ENCODE measurements at regions not wholly inside any gene's neighbourhood (a gene's known extent, or its start where the extent isn't known, plus 50 kb on each side); places are given as distances from the start of the nearest gene placed in this dataset.
"Not testable (repeated sequence)": the region's sequence is repeated elsewhere in the genome, so short reads cannot be mapped to it uniquely, and the experiment has no call there.

DNA sequence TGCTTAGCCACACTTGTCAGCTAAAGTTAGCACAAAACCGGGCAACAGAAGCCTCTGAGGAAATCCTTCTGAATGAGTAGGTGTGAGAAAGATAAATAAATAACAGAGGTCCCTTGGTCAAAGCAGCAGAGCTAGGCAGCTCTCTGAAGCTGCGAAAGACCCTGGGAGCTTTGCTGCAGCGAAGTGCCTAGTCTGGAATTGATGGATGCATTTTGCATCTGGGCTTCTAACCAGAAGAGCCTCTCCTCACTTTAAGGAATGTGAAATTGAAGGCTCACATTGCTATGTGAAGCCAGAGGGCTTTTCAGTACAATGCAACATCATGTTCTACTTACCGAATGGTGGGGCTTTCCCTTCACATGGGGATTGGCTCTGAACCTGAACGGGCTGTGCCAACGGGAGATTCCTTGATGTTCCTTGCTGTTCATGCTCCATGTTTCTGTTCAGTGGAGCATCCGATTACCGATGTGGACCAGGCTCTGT lies 274.6 kb downstream of the HS3ST3B1 start:
- H3K36me3 Mint-ChIP-seq (ENCODE audit: low read depth), result no peaks in the 10 kb centered on the region
- no peak overlapping the region for H3K27ac Mint-ChIP-seq
- DNase-seq, result no peak
- H3K9me3 Mint-ChIP-seq, result no peaks in the 10 kb centered on the region; the same call in 1 of the 2 replicates
- H3K27me3 Mint-ChIP-seq (ENCODE audit: insufficient read depth), result peaks cover 9% of the 10 kb centered on the region
- TF ChIP-seq, protein P1, sequence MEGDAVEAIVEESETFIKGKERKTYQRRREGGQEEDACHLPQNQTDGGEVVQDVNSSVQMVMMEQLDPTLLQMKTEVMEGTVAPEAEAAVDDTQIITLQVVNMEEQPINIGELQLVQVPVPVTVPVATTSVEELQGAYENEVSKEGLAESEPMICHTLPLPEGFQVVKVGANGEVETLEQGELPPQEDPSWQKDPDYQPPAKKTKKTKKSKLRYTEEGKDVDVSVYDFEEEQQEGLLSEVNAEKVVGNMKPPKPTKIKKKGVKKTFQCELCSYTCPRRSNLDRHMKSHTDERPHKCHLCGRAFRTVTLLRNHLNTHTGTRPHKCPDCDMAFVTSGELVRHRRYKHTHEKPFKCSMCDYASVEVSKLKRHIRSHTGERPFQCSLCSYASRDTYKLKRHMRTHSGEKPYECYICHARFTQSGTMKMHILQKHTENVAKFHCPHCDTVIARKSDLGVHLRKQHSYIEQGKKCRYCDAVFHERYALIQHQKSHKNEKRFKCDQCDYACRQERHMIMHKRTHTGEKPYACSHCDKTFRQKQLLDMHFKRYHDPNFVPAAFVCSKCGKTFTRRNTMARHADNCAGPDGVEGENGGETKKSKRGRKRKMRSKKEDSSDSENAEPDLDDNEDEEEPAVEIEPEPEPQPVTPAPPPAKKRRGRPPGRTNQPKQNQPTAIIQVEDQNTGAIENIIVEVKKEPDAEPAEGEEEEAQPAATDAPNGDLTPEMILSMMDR (IDR thresholded peaks at IDR 0.05), result no peak
- no peak overlapping the region for H3K4me3 Mint-ChIP-seq
- no peaks in the 10 kb centered on the region for H3K4me1 Mint-ChIP-seq (ENCODE audit: low read depth)

DNA sequence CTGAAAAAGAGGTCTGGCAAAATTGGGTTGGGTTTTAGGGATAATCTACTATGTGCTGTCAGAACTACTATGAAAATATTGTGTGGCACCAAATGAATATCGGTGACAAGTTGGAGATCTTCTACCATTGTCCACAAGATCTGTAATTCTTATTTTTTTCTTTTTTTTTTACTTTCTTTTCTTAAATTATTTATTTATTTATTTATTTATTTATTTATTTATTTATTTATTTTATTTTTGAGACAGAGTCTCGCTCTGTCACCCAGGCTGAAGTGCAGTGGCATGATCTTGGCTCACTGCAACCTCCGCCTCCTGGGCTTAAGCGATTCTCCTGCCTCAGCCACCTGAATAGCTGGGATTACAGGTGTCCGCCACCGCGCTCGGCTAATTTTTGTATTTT lies 259.4 kb downstream of the HS3ST3B1 start:
- H3K9me3 Mint-ChIP-seq; H3K36me3 Mint-ChIP-seq (ENCODE audit: low read depth); H3K4me3 Mint-ChIP-seq: not testable (repeated sequence)

DNA sequence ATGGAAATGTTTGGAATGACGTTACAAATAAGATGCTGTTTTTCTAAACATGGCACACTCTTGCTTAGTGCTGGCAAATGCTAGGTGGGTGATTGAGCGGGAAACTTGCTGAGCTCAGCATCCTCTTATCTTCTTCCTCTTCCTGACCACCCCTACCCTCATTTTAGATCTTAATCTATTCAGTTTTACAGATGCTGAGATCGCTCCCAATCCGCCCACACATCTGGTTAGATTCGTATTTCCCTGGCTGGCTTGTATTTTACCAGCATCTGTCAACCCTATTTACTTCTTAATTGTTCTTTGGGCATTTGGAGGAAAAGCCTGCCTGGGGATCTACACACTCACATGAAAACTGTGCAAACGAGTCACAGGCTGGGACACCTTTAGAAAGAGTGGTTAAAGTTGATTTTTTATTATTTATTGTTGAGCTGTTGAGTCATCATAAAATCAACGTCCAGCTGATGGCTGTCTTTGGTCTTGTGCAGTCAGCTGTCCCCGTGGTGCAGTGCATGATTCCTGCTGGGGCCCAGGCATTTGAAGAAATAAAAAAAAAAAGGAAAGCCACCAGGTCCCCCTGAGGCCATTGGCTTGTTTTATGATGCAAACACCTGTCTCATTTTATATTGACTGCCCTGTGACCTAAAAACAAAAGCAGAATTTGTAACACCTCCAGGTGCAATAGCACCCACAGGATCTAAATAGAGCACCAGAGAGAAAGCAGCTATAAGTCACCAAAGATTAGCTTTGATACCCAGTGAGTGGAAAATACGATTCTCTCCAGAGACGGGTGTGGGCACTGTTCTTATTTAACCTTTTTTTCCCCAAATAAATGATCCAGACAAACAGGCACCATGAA lies 258.6 kb downstream of the HS3ST3B1 start:
- Mint-ChIP-seq H3K27ac (no peak overlapping the region), H3K4me3 (no peak overlapping the region), H3K27me3 (ENCODE audit: insufficient read depth) (peaks cover 12% of the 10 kb centered on the region; the same call in 1 of the 2 replicates), H3K4me1 (ENCODE audit: low read depth) (no peaks in the 10 kb centered on the region), H3K9me3 (peaks cover 8% of the 10 kb centered on the region; the same call in 1 of the 2 replicates), H3K36me3 (ENCODE audit: low read depth) (no peaks in the 10 kb centered on the region)
- DNase-seq, result no peak
- TF ChIP-seq, protein P1 (IDR thresholded peaks at IDR 0.05), result no peak

More for the DNA sequence above, 259.4 kb downstream of the HS3ST3B1 start:
- H3K4me1 Mint-ChIP-seq (ENCODE audit: low read depth); DNase-seq; H3K27me3 Mint-ChIP-seq (ENCODE audit: insufficient read depth); H3K27ac Mint-ChIP-seq: not testable (repeated sequence)

DNA sequence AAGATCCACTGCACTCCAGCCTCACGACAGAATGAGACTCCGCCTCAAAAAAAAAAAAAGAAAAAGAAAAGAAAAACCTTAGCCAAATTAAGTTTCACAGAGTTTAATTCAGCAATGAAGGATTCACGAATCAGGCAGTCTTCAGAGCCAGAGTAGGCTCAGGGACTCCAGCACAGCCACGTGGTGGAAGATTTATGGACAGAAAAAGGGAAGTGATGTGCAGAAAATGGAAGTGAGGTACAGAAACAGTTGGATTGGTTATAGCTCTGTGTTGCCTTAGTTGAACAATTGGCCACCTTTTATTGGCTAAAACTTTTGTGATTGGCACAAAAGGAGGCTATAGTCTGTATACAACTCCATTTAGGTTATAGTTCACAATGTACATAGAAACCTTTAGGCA lies 256.6 kb downstream of the HS3ST3B1 start:
- Mint-ChIP-seq H3K27ac (no peak overlapping the region), H3K9me3 (peaks cover 8% of the 10 kb centered on the region; the same call in 1 of the 2 replicates), H3K36me3 (ENCODE audit: low read depth) (no peaks in the 10 kb centered on the region), H3K4me1 (ENCODE audit: low read depth) (no peaks in the 10 kb centered on the region), H3K4me3 (no peak overlapping the region), H3K27me3 (ENCODE audit: insufficient read depth) (peaks cover 9% of the 10 kb centered on the region; the same call in 1 of the 2 replicates)
- TF ChIP-seq, protein P1 (IDR thresholded peaks at IDR 0.05), result no peak
- DNase-seq, result no peak

DNA sequence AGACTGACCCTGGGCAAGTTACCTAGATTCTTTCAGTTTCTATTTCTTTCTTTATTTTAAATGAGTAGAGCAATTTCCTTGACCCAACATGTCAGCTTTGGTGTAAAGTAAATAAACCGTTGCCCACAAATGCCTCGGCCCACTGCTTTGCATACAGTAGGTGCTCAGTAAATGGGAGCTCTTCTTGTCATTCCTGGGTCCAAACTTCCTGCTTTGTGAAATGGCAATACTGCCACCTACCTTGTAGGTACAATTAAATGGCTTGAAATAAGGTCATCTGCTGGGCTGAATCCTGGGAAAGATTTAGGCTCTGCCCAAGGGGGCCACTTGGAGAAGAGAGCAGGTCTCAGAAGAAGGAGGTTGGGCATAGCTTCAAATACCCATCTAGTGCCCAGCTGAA lies 253.0 kb downstream of the HS3ST3B1 start:
- no peak for DNase-seq
- Mint-ChIP-seq H3K4me3 (no peak overlapping the region), H3K27me3 (ENCODE audit: insufficient read depth) (peaks cover 9% of the 10 kb centered on the region), H3K4me1 (ENCODE audit: low read depth) (no peaks in the 10 kb centered on the region), H3K27ac (no peak overlapping the region), H3K9me3 (no peaks in the 10 kb centered on the region), H3K36me3 (ENCODE audit: low read depth) (no peaks in the 10 kb centered on the region)
- TF ChIP-seq, protein P1 (IDR thresholded peaks at IDR 0.05), result no peak

DNA sequence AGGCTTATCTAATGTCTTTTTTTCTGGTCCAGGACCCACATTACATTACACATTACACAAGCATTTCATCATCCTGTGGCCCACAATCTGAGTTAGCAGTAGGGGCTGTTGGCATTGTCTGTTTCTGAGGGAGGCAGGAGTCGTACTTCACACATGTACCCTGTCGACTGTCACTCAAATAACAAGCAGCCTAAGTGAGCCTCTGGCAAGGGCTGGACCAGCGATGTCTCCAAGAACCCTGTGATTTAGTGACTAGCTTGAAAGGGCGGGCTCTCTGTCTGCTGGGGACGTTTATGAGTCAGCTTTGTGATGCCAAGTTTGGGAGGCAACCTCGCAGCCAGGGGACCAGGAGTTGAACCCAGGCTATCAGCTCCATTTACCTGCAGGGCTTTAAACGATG lies 251.4 kb downstream of the HS3ST3B1 start:
- TF ChIP-seq, protein P1 (IDR thresholded peaks at IDR 0.05), result no peak
- no peaks in the 10 kb centered on the region for H3K9me3 Mint-ChIP-seq
- no peak overlapping the region for H3K4me3 Mint-ChIP-seq
- no peaks in the 10 kb centered on the region for H3K4me1 Mint-ChIP-seq (ENCODE audit: low read depth)
- no peak for DNase-seq
- H3K27me3 Mint-ChIP-seq (ENCODE audit: insufficient read depth), result peaks cover 9% of the 10 kb centered on the region
- no peaks in the 10 kb centered on the region for H3K36me3 Mint-ChIP-seq (ENCODE audit: low read depth)
- no peak overlapping the region for H3K27ac Mint-ChIP-seq
